Spleen (tissue), 11 donors: ENCODE measurements at regions not wholly inside any gene's neighbourhood (a gene's known extent, or its start where the extent isn't known, plus 50 kb on each side); places are given as distances from the start of the nearest gene placed in this dataset.

ENCODE experiments used
- DNase-seq: peaks from one replicate; pipeline ENCODE4 v3.0.0-alpha.2; 2020
- H3K27ac ChIP-seq, 8 donors: fragments of 200-600 bp; sonication (generic) in 7 of 8; 1 replicate in 4 of 8; 2 replicates in 4 of 8; pipeline versions ENCODE4 v1.5.0 to v1.8.0; 2016 to 2021; ENCODE audit warnings: inconsistent platforms in 4 of 8, mild to moderate bottlenecking in 4 of 8, moderate library complexity in 1 of 8
- H3K27me3 ChIP-seq, 7 donors: fragments of 200-600 bp; sonication (generic) in 6 of 7; replicated peaks in 1 of 7; 1 replicate in 4 of 7; 2 replicates in 3 of 7; pipeline versions ENCODE4 v1.5.0 to v1.8.0; 2016 to 2021; ENCODE audit warnings: inconsistent platforms in 3 of 7, mild to moderate bottlenecking in 1 of 7
- H3K36me3 ChIP-seq, 6 donors: fragments of 200-600 bp; sonication (generic) in 5 of 6; 1 replicate in 4 of 6; 2 replicates in 2 of 6; pipeline versions ENCODE4 v1.5.0 to v1.8.0; 2016 to 2021; ENCODE audit warnings: inconsistent platforms in 2 of 6
- H3K4me1 ChIP-seq, 6 donors: fragments of 200-600 bp; sonication (generic) in 5 of 6; 1 replicate in 3 of 6; 2 replicates in 3 of 6; pipeline versions ENCODE4 v1.5.0 to v1.8.0; 2016 to 2021; ENCODE audit warnings: inconsistent platforms in 3 of 6
- H3K4me3 ChIP-seq, 8 donors: fragments of 200-600 bp; sonication (generic) in 7 of 8; 1 replicate in 4 of 8; 2 replicates in 4 of 8; pipeline versions ENCODE4 v1.5.0 to v1.8.0; 2016 to 2021; ENCODE audit warnings: inconsistent platforms in 4 of 8, mild to moderate bottlenecking in 4 of 8, moderate library complexity in 2 of 8
- H3K9me3 ChIP-seq, 8 donors: fragments of 200-600 bp; sonication (generic) in 7 of 8; 1 replicate in 4 of 8; 2 replicates in 4 of 8; pipeline versions ENCODE4 v1.5.0 to v1.8.0; 2016 to 2021; ENCODE audit warnings: inconsistent platforms in 4 of 8
- CTCF ChIP-seq, 11 experiments: fragments of 200-600 bp in 7 of 11; fragments of 450-650 bp in 4 of 11; sonication (generic) in 4 of 11; IDR thresholded peaks in 8 of 11; conservative IDR thresholded peaks in 3 of 11; 1 replicate in 7 of 11; 2 replicates in 4 of 11; pipeline versions ENCODE4 v1.4.0 to v1.8.0; 2016 to 2021; ENCODE audit warnings: antibody characterized with exemption in 11 of 11, inconsistent platforms in 4 of 11, mild to moderate bottlenecking in 1 of 11
- POLR2A ChIP-seq, 3 donors: fragments of 450-650 bp; IDR thresholded peaks; one replicate each; pipeline ENCODE4 v1.5.1; 2017; ENCODE audit warnings: antibody characterized with exemption in 3 of 3, mild to moderate bottlenecking in 1 of 3
- POLR2AphosphoS5 ChIP-seq, 3 donors: sonication (generic); formaldehyde crosslinking; IDR thresholded peaks; one replicate each; pipeline ENCODE4 v1.5.1; 2017; ENCODE audit warnings: antibody characterized with exemption in 3 of 3
- WGBS, 5 donors: extraction: QIAGEN DNeasy Blood & Tissue Kit in 3 of 5; methylation state at CpG; one replicate each; pipeline versions ENCODE4 v1.1.5 to v1.1.7; 2013 to 2018; 5-methylcytosine and 5-hydroxymethylcytosine counted together
- intact Hi-C: fragments of 100-400 bp; cut with DNase I; formaldehyde crosslinking; loops from one replicate; pipeline ENCODE4 v1.15.0; 2023; ENCODE audit warnings: low total_unique reads
- donor health status: healthy with polysubstance abuse.
- donor health status: DM: no; HTN: no; CAD: no; lungs with moderate emphysema.
- donor health status: DM: no; HTN: no; CAD: no.
- donor health status: Bipolar disorder and iron deficiency.
- donor health status: healthy.
- donor health status: DM: no; HTN: no; CAD: no.
- donor health status: DM: yes; HTN: yes; CAD: no.

GRCh38 chr9:100848726-100849125, 179.8 kb upstream of the PLPPR1 start:
- intact Hi-C loops: no loop called here
- no peak for TF ChIP-seq CTCF (IDR thresholded peaks at IDR 0.05 in 8 of 11, conservative IDR thresholded peaks at IDR 0.05 in 3 of 11)
- no peak for TF ChIP-seq POLR2A (IDR thresholded peaks at IDR 0.05)
- no peak for TF ChIP-seq POLR2AphosphoS5 (IDR thresholded peaks at IDR 0.05)
- H3K27ac ChIP-seq: no peak overlapping the region

GRCh38 chr9:100852088-100852487, 176.4 kb upstream of the PLPPR1 start:
- Histone ChIP-seq H3K27me3 (no peaks in the 10 kb centered on the region), H3K9me3 (no peaks in the 10 kb centered on the region), H3K4me3 (no peak overlapping the region), H3K27ac (no peak overlapping the region), H3K4me1 (no peaks in the 10 kb centered on the region), H3K36me3 (no peaks in the 10 kb centered on the region)
- TF ChIP-seq CTCF (IDR thresholded peaks at IDR 0.05 in 8 of 11, conservative IDR thresholded peaks at IDR 0.05 in 3 of 11) (no peak), POLR2A (IDR thresholded peaks at IDR 0.05) (no peak), POLR2AphosphoS5 (IDR thresholded peaks at IDR 0.05) (no peak)
- intact Hi-C loops: no loop called here
- WGBS, 5 donors: 28 to 39% (median 33%) methylated on average over 4 of the region's 4 CpGs
- no peak for DNase-seq

More at GRCh38 chr9:100848726-100849125, 179.8 kb upstream of the PLPPR1 start:
- no peaks in the 10 kb centered on the region for H3K27me3 ChIP-seq
- no peaks in the 10 kb centered on the region for H3K4me1 ChIP-seq
- H3K9me3 ChIP-seq: no peaks in the 10 kb centered on the region
- no peaks in the 10 kb centered on the region for H3K36me3 ChIP-seq
- DNase-seq: no peak
- H3K4me3 ChIP-seq: no peak overlapping the region

GRCh38 chr9:100856238-100856637, 172.3 kb upstream of the PLPPR1 start:
- Histone ChIP-seq H3K36me3 (no peaks in the 10 kb centered on the region), H3K4me3 (no peak overlapping the region), H3K9me3 (peaks cover 0 to 13% (median 2%) of the 10 kb centered on the region in 8 donors), H3K27ac (no peak overlapping the region), H3K4me1 (no peaks in the 10 kb centered on the region), H3K27me3 (no peaks in the 10 kb centered on the region)
- no peak for DNase-seq
- WGBS, 5 donors: 51 to 61% (median 54%) methylated on average over 3 of the region's 3 CpGs
- intact Hi-C loops: no loop called here
- TF ChIP-seq POLR2AphosphoS5 (IDR thresholded peaks at IDR 0.05) (no peak), POLR2A (IDR thresholded peaks at IDR 0.05) (no peak), CTCF (IDR thresholded peaks at IDR 0.05 in 8 of 11, conservative IDR thresholded peaks at IDR 0.05 in 3 of 11) (no peak)

GRCh38 chr9:100865111-100865510, 163.4 kb upstream of the PLPPR1 start:
- DNase-seq: no peak
- peaks cover 0 to 10% (median 2%) of the 10 kb centered on the region in 8 donors for H3K9me3 ChIP-seq
- H3K36me3 ChIP-seq: no peaks in the 10 kb centered on the region
- no peak overlapping the region for H3K4me3 ChIP-seq
- TF ChIP-seq CTCF (IDR thresholded peaks at IDR 0.05 in 8 of 11, conservative IDR thresholded peaks at IDR 0.05 in 3 of 11) (no peak), POLR2A (IDR thresholded peaks at IDR 0.05) (no peak)
- no peaks in the 10 kb centered on the region for H3K4me1 ChIP-seq
- H3K27me3 ChIP-seq: no peaks in the 10 kb centered on the region
- H3K27ac ChIP-seq: no peak overlapping the region
- 79 to 87% (median 83%) methylated on average over 3 of the region's 3 CpGs for WGBS, 5 donors
- intact Hi-C loops: no loop called here
